GM21528 (cell line): ENCODE measurements at regions not wholly inside any gene's neighbourhood (a gene's known extent, or its start where the extent isn't known, plus 50 kb on each side); places are given as distances from the start of the nearest gene placed in this dataset.

Experiments
- ATAC-seq: cut with Tn5 transposase; IDR thresholded peaks from one replicate; pipeline ENCODE4 v1.9.1; 2021; ENCODE audit warnings: mild to moderate bottlenecking, moderate library complexity; ENCODE audit not compliant: unreplicated experiment, low FRiP score

GRCh38 chr16:52066962-52067361 is 480.0 kb downstream of the TOX3 start:
- no peak for ATAC-seq

- ATAC-seq = no peak
Observed at GRCh38 chr16:52056259-52056658, 490.7 kb downstream of the TOX3 start.

GRCh38 chr16:52055381-52055780 is 491.6 kb downstream of the TOX3 start:
- ATAC-seq = no peak

GRCh38 chr16:52054326-52054725 is 492.6 kb downstream of the TOX3 start:
- no peak for ATAC-seq

GRCh38 chr16:52052818-52053217 is 494.1 kb downstream of the TOX3 start:
- no peak for ATAC-seq

GRCh38 chr16:52051414-52052172 is 495.4 kb downstream of the TOX3 start:
- ATAC-seq = no peak

- no peak for ATAC-seq
Observed at GRCh38 chr16:52050418-52050817, 496.5 kb downstream of the TOX3 start.

- no peak for ATAC-seq
Observed at GRCh38 chr16:52035436-52035835, 511.5 kb downstream of the TOX3 start.

GRCh38 chr16:52034830-52035229 is 512.1 kb downstream of the TOX3 start:
- no peak for ATAC-seq

GRCh38 chr16:52033992-52034391 is 513.0 kb downstream of the TOX3 start:
- no peak for ATAC-seq

GRCh38 chr16:52022980-52023379 is 524.0 kb downstream of the TOX3 start:
- no peak for ATAC-seq

GRCh38 chr16:52022177-52022576 is 524.8 kb downstream of the TOX3 start:
- no peak for ATAC-seq

- ATAC-seq = no peak
Observed at GRCh38 chr16:52016387-52016786, 530.6 kb downstream of the TOX3 start.

- ATAC-seq = no peak
Observed at GRCh38 chr16:52005551-52005950, 541.4 kb downstream of the TOX3 start.

GRCh38 chr16:52004343-52004742 is 542.6 kb downstream of the TOX3 start:
- no peak for ATAC-seq

GRCh38 chr16:52002026-52002425 is 544.9 kb downstream of the TOX3 start:
- ATAC-seq = no peak

GRCh38 chr16:51996516-51996915 is 550.4 kb downstream of the TOX3 start:
- ATAC-seq = no peak

- ATAC-seq = no peak
Observed at GRCh38 chr16:51994597-51994996, 552.3 kb downstream of the TOX3 start.

- ATAC-seq = no peak
Observed at GRCh38 chr16:51989637-51990230, 557.2 kb downstream of the TOX3 start.

- ATAC-seq = no peak
Observed at GRCh38 chr16:51988977-51989376, 558.0 kb downstream of the TOX3 start.

- no peak for ATAC-seq
Observed at GRCh38 chr16:51987519-51987918, 559.4 kb downstream of the TOX3 start.

- ATAC-seq = no peak
Observed at GRCh38 chr16:51986717-51987116, 560.2 kb downstream of the TOX3 start.
